ENCODE measurements at regions not wholly inside any gene's neighbourhood (a gene's known extent, or its start where the extent isn't known, plus 50 kb on each side); places are given as distances from the start of the nearest gene placed in this dataset.

- no peak overlapping the region for H3K4me3 ChIP-seq (ENCODE audit: low read depth, low read length)
- TF ChIP-seq, protein P1, sequence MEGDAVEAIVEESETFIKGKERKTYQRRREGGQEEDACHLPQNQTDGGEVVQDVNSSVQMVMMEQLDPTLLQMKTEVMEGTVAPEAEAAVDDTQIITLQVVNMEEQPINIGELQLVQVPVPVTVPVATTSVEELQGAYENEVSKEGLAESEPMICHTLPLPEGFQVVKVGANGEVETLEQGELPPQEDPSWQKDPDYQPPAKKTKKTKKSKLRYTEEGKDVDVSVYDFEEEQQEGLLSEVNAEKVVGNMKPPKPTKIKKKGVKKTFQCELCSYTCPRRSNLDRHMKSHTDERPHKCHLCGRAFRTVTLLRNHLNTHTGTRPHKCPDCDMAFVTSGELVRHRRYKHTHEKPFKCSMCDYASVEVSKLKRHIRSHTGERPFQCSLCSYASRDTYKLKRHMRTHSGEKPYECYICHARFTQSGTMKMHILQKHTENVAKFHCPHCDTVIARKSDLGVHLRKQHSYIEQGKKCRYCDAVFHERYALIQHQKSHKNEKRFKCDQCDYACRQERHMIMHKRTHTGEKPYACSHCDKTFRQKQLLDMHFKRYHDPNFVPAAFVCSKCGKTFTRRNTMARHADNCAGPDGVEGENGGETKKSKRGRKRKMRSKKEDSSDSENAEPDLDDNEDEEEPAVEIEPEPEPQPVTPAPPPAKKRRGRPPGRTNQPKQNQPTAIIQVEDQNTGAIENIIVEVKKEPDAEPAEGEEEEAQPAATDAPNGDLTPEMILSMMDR (IDR thresholded peaks at IDR 0.05; ENCODE audit: low read depth, low read length, missing control alignments) = no peak
- DNase-seq (ENCODE audit: low read depth) = no peak
Measured at GRCh38 chr2:111673526-111673925, 210.5 kb downstream of the ANAPC1 start.

DNA sequence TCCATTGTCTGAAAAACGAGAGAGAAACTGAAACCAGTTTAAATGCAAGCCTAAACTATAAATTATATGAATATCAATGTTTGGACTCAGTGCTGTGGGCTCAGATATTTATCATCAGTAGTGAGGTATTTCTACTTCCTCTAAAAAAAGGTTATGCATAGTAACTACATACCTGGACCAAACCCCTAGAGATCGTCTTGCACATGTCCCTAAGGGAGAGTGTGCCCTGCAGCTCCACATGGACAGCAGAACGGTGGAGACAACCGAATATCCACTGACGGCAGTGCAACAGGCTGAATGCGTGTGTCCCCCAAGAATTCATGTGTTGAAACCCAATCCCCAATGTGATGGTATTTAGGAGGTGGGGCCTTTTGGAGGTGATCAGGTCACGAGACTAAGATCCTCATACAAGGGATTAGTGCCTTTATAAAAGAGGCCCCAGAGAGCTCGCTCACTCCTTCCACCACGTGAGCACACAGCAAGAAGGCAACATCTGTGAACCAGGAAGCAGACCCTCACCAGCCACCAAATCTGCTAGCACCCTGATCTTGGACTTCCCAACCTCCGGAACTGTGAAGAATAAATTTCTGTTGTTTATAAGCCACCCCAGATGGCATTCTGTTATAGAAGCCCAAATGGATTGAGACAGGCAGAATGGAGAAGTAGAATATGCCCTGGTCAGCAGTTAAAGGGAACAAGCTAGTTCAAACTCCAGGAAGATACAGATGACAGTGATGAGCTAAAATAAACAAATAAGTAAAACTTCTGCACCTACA lies 208.4 kb downstream of the ANAPC1 start:
- H3K4me3 ChIP-seq (ENCODE audit: low read depth, low read length) = no peak overlapping the region
- no peak for DNase-seq (ENCODE audit: low read depth)
- TF ChIP-seq, protein P1 (IDR thresholded peaks at IDR 0.05; ENCODE audit: low read depth, low read length, missing control alignments) = no peak

DNA sequence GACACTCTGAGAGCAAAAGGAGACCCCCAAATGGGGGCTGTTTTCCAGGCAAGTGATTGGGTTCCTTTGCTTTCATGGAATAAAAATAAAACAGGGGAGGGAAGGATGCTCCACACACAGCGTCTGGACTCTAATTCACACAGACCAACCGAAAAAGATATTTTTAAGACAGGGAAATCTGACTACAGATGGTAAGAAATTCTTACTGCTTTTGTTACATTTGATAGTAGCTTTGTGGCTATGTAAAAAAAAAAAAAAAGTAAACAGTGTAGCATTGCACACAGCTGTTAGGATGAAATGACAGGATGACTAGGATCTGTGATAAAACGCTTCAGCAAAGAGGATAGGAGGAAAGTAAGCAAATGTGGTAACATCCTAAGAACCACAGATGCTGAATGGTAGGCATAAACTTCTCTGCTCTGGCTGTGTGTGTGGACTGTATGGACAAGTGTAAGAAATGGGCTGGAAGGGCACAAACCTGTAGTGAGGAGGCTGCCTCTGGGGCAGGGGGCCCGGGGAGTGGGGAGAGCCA lies 207.6 kb downstream of the ANAPC1 start:
- DNase-seq (ENCODE audit: low read depth) = no peak
- H3K4me3 ChIP-seq (ENCODE audit: low read depth, low read length) = no peak overlapping the region
- TF ChIP-seq, protein P1 (IDR thresholded peaks at IDR 0.05; ENCODE audit: low read depth, low read length, missing control alignments) = no peak

DNA sequence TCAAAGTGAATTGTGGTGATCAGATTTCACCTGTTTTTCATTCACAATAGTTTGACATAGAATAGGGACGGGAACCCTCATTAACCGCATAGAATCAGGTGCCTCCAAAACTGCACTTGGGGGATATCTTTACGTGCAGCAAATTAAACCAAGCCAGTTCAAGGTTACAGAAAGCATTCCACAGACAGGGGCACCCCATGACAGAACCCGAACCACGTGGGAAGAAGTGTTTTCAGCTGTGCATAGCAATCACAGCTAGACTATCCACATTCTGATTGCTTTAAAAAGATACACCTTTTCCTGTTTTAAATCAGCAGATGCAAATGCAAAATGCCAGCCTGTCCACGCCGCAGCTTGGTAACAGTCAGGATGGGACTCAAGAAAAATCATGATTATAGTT lies 205.8 kb downstream of the ANAPC1 start:
- DNase-seq (ENCODE audit: low read depth) = no peak
- TF ChIP-seq, protein P1 (IDR thresholded peaks at IDR 0.05; ENCODE audit: low read depth, low read length, missing control alignments) = no peak
- H3K4me3 ChIP-seq (ENCODE audit: low read depth, low read length) = no peak overlapping the region

GRCh38 chr2:111678651-111679050 lies 205.3 kb downstream of the ANAPC1 start:
- no peak overlapping the region for H3K4me3 ChIP-seq (ENCODE audit: low read depth, low read length)
- TF ChIP-seq, protein P1 (IDR thresholded peaks at IDR 0.05; ENCODE audit: low read depth, low read length, missing control alignments) = no peak
- DNase-seq (ENCODE audit: low read depth) = no peak

GRCh38 chr2:111679202-111679601 lies 204.8 kb downstream of the ANAPC1 start:
- TF ChIP-seq, protein P1 (IDR thresholded peaks at IDR 0.05; ENCODE audit: low read depth, low read length, missing control alignments) = no peak
- no peak overlapping the region for H3K4me3 ChIP-seq (ENCODE audit: low read depth, low read length)
- DNase-seq (ENCODE audit: low read depth) = no peak

DNA sequence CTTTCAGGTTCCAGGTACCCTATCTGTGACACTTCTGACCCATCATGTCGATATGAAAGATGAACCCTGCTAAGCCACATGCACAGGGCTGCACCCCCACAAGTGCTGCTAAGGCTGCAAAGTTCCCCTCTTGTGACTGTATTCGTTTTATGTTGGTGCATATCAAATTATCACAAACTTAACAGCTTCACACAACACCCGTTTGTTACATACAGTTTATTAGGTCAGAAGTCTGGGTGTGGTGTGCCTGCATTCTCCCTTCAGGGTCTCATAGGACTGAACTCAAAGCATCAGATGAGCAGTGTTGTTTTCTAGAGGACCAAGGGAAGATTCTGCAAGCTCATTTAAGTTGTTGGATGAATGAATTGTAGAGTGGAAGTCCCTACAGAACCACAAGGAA lies 199.4 kb downstream of the ANAPC1 start:
- TF ChIP-seq, protein P1 (IDR thresholded peaks at IDR 0.05; ENCODE audit: low read depth, low read length, missing control alignments) = no peak
- no peak overlapping the region for H3K4me3 ChIP-seq (ENCODE audit: low read depth, low read length)
- no peak for DNase-seq (ENCODE audit: low read depth)

Measured in GM12864 (cell line).